Dedifferentiated amniotic fluid mesenchymal stem cell (primary cell): ENCODE measurements at regions not wholly inside any gene's neighbourhood (a gene's known extent, or its start where the extent isn't known, plus 50 kb on each side); places are given as distances from the start of the nearest gene placed in this dataset.
"Not testable (repeated sequence)": the region's sequence is repeated elsewhere in the genome, so short reads cannot be mapped to it uniquely, and the experiment has no call there.

ENCODE experiments used
- DNase-seq: peaks from one replicate; pipeline ENCODE4 v3.0.0-alpha.2; 2016; ENCODE audit errors: extremely low spot score

GRCh38 chr4:62706423-62706822 lies 1506.3 kb downstream of the ADGRL3 start:
- no peak for DNase-seq

DNA sequence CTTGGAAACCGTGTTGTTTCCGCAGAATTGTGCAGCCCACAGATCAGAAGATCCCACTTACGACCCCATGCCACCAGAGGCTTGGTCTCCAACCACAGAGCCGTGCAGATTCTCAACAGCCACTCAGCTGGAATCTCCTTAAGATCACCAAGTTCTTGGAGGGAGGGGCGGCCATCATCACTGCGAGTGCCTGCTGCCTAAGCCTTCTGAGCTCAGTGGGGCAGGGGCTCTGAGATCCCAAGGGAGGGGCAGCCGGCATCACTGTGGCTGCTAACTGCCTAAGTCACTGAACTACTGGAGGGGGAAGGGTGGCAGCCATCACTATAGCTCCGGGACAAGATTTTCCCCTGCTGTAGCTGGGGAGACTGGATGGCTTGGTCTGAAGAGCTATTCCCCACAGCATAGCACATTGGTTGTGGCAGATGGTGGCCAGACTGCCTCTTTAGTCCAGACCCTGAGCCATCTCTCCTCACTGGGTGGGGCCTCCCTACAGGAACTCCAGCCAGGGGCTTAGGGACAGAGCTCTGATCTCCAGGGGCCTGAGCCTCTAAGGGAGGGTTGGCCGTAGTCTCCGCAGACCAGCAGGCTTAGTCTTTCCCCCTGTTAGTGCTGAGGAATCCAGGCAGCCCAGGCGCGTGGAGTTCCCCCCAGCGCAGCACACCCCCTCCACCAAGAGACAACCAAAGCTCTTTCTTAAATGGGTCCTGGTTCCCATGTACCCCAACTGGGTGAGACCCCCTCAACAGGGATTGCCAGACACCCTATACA lies 1483.9 kb downstream of the ADGRL3 start:
- no peak for DNase-seq

DNA sequence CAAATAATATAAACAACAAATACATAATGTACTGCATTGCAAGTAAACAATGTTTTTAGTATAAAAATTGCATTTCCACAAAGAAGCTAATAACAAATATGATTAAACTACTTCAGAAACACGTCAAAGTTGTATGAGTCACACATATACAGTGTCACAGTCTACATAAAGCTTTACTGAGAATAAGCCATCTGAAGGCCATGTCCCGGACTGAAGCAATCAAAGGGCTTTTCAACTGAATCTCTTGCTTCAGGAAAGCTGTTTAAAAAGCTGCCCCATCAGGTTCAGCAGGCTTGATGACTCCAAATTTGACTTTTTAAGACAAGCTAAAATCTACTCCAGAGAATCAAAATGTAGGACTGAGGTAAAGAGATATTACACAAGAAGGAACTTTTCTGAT lies 1476.8 kb downstream of the ADGRL3 start:
- DNase-seq: no peak

DNA sequence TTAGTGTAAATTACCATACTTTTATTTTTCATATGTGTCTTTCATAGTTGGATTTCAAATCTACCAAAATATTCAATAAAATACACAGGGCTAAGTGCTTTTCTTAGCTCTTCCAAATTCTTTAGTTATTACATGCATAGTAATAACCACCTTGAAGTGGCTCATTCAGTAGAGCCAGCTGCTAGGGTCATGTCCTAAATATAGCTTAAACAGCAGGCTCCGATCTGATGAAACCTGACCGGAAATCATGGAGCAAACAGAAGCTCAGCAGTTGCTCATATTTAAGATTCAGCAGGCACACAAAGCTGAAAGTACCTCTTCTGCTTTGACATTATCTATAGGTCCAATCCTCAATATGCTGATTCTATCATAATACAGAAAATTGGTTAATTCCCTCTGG lies 1470.4 kb downstream of the ADGRL3 start:
- DNase-seq: no peak

- DNase-seq: no peak
Observed at GRCh38 chr4:62661821-62662220, 1461.7 kb downstream of the ADGRL3 start.

GRCh38 chr4:62656006-62656405 lies 1455.9 kb downstream of the ADGRL3 start:
- no peak for DNase-seq

DNA sequence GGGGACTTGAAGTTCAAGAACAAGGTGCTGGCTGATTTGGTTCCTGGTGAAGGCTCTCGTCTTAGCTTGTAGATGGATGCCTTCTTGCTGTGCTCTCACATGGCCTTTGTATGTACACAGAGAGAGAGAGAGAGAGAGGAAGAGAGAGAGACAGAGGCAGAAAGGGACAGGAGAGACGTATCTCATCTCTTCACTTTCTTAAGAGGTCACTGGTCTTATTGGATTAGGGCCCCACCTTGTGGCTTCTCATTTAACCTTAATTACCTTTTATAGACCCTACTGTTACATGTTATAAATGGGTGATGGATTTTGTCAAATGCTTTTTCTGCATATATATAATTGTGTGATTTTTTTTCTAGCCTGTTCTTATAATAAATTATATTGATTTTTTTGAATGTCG lies 1444.2 kb downstream of the ADGRL3 start:
- DNase-seq: no peak

DNA sequence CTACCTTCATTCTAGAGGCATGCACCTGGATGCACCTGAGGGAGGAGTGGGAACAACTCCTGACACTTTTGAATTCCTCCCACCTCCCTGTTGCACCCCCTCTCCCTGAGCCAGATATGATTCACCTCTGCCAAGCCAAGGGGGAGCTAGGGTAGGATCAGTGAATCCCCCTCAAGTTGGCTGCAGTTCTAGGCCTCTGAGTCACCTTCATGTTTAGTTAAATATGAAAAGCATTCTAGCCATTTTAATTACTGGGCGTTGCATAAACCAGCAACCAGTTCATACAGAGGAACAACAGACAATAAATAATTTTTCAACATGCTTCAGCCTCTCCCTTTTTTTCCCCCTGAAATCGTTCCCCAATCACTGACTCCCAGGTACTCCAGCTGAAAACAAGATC lies 1440.2 kb downstream of the ADGRL3 start:
- DNase-seq: no peak

GRCh38 chr4:62627671-62628070 lies 1427.5 kb downstream of the ADGRL3 start:
- DNase-seq: no peak

DNA sequence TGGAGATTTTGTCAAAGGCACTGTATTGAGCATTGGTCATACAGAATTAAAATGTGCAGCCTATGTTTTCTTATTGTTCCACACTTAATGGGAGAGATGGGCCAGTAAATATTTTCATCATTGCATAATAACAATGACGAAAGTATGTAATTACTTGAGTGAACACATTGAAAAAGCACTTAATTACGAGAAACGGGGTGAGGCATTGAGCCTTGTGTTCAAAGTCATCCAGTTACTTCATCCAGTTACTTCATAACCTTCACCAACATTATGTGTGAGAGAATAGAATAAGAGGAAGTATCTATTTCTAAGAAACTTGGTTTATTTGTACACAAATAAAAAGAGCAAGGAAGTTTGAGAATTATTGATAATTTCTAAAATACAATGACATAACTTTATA lies 1427.0 kb downstream of the ADGRL3 start:
- no peak for DNase-seq

DNA sequence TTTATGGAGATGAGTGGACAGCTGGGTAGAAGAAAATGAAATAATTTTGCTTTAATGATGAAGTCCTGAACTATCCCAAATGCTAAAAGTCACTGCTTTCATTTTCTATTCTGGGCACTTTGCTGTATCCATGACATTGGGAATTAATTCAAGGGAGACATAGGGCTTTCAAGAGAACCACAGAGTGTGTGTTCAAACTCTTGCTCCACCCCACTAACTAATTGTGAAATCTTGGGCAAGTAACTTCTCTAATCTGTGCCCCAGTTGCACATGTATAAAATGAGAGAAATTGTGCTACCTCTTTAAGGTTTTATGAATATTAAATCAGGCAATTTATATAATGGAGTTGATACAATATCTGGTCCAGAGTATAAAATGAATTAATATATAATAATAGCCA lies 1422.0 kb downstream of the ADGRL3 start:
- no peak for DNase-seq

GRCh38 chr4:62619971-62620370 lies 1419.8 kb downstream of the ADGRL3 start:
- DNase-seq: no peak

DNA sequence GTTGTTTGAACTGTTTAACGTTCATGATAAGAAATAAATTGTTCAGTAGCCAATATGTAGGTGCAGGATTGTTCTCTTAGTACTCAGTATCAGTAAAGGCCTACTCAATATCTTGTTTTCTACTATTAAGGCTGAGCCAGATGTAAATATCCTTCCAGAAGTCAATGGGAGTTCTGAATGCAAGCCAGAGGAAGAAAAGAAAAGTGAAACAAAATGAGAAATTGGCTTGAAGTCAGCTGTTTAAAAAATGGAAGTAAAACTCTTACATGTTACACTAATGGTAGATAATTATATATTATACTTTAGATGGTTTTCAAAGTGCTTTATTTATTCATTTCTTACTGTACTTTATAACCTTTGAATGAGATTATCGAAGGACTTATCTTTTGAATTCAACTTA lies 1417.9 kb downstream of the ADGRL3 start:
- no peak for DNase-seq

DNA sequence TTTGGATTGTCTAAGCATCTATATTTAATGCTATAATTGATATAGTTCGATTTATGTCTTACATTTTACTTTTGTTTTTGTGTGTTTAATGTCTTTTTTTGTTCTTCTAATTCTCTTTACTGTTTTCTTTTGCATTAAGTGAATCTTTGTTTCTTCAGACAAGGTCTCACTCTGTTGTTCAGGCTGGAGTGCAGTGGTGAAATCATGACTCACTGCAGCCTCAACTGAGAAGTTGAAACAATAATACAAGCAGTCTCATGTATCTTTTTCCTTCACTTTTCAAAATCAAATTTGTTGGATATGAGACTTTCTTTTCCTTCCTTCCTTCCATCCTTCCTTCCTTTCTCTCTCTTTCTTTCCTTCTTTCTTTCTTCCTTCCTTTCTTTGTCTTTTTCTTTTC lies 1401.6 kb downstream of the ADGRL3 start:
- no peak for DNase-seq

- DNase-seq: not testable (repeated sequence)
Observed at GRCh38 chr4:62595265-62595664, 1395.1 kb downstream of the ADGRL3 start.

- no peak for DNase-seq
Observed at GRCh38 chr4:62591756-62592155, 1391.6 kb downstream of the ADGRL3 start.

- DNase-seq: no peak
Observed at GRCh38 chr4:62588671-62589070, 1388.5 kb downstream of the ADGRL3 start.

DNA sequence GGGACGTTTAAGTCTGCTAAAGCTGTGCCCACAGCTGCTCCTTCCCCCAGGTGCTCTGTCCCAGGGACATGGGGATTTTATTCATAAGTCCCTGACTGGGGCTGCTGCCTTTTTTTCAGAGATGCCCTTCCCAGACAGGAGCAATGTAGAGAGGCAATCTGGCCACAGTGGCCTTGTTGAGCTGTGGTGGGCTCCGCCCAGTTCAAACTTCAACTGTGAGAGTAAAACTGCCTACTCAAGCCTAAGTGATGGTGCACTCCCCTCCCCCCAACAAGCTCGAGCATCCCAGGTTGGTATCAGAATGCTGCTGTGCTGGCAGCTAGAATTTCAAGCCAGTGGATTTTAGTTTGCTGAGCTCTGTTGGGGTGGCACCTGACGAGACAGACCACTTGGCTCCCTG lies 1371.4 kb downstream of the ADGRL3 start:
- DNase-seq: no peak

GRCh38 chr4:62560858-62561257 lies 1360.7 kb downstream of the ADGRL3 start:
- no peak for DNase-seq

- DNase-seq: no peak
Observed at GRCh38 chr4:62550121-62550520, 1350.0 kb downstream of the ADGRL3 start.

DNA sequence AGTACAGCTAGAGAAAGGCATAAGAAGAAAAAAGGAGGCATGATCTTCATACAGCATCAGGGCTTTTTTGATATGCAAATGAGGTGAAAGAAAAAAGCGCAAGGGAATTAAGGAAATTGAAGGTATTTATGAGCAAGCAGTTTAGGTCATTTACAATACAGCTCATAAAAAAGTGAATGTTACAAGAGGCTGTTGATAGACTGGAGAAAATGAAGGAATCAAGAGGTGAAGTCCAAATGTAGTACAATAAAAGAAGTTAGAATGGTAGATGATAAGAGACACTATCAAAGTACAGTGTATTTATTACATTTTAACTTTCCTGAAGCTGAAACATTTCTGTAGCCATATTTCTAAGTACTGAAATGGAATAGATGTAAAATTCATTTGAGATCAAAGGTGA lies 1349.5 kb downstream of the ADGRL3 start:
- DNase-seq: no peak

GRCh38 chr4:62548765-62549164 lies 1348.6 kb downstream of the ADGRL3 start:
- no peak for DNase-seq

GRCh38 chr4:62548108-62548524 lies 1348.0 kb downstream of the ADGRL3 start:
- no peak for DNase-seq

DNA sequence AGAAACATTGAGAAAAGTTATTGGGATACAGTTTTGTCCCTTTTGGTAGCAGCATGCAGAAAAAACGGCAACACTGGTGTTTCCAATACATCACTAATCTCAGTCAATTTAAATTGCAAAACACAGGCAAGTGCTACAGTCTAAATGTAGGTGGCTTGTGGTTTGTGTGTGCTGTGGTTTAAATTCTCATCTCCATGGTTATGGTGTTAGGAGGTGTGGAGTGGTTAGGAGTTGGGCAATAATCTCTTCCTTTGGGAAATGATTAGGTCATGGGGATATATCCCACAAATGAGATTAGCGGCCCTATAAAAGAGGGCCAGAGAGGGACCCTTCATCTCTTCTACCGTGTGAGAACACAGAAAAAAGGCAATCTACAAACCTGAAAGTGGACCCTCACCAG lies 1344.3 kb downstream of the ADGRL3 start:
- no peak for DNase-seq
